GM18502 (cell line): ENCODE measurements at regions not wholly inside any gene's neighbourhood (a gene's known extent, or its start where the extent isn't known, plus 50 kb on each side); places are given as distances from the start of the nearest gene placed in this dataset.

ENCODE experiments used
- ATAC-seq: cut with Tn5 transposase; IDR thresholded peaks from one replicate; pipeline ENCODE4 v1.9.1; 2021; ENCODE audit warnings: mild to moderate bottlenecking; ENCODE audit not compliant: unreplicated experiment, poor library complexity

- no peak for ATAC-seq
Measured at GRCh38 chrX:39984191-39984956, 113.4 kb downstream of the BCOR start.

GRCh38 chrX:39985071-39985470, 112.7 kb downstream of the BCOR start:
- no peak for ATAC-seq

GRCh38 chrX:39985551-39985950, 112.2 kb downstream of the BCOR start:
- ATAC-seq, result no peak

GRCh38 chrX:39988496-39988895, 109.3 kb downstream of the BCOR start:
- no peak for ATAC-seq

DNA sequence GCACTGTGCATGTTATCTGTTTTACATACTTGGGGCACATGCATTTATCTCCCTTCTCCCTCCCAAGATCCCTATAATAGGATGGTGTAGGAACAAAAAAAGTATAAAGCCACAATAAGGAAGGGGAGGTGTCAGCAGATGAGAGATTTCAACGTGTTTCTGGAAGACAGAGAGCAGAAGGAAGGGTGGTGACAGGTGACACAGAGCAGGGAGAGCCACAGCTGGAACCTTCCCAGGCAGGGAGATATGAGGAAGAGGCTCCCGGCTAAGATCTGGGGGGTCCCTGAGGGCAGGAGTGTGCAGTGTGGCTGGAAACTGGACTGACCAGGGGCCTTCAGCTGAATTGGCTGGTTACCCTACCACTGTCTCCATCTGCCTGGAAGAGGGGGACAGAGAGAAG, 107.4 kb downstream of the BCOR start:
- ATAC-seq, result no peak

DNA sequence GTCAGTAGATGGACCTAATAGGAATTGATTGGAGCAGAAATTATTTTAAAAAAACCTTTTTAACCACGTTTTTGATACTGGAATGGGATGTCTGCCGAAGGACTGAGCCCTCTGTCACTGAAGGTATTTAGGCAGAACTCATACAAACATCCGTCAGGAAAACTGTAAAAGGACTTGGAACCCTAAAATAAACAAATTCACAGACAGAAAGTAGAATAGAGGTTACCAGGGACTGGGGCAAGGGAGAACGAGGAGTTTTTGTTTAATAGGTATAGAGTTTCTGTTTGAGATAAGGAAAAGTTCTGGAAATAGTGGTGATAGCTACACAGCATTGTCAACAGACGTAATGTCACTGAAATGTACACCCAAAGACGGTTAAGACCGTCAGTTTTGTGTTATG, 105.5 kb downstream of the BCOR start:
- ATAC-seq, result no peak

DNA sequence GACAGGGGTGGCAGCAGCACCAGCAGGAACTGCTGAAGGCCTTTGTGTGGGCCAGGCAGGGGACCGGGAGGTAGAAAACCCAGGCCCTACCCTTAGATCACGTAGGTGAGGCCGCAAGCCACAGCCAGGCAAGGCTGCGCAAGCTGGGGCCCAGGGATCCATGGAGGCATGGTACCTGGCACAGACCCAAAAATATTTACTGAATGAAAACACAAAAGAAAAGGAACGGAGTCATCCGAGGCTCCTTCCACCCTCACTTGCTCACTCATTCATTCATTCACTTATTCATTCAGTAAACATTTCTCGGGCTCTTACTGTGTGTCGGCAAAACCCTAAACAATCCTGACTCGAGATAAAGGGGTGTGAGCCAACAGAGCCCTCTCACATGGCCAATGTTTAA, 102.3 kb downstream of the BCOR start:
- ATAC-seq, result no peak

- ATAC-seq, result no peak
Measured at GRCh38 chrX:39996536-39996935, 101.2 kb downstream of the BCOR start.

DNA sequence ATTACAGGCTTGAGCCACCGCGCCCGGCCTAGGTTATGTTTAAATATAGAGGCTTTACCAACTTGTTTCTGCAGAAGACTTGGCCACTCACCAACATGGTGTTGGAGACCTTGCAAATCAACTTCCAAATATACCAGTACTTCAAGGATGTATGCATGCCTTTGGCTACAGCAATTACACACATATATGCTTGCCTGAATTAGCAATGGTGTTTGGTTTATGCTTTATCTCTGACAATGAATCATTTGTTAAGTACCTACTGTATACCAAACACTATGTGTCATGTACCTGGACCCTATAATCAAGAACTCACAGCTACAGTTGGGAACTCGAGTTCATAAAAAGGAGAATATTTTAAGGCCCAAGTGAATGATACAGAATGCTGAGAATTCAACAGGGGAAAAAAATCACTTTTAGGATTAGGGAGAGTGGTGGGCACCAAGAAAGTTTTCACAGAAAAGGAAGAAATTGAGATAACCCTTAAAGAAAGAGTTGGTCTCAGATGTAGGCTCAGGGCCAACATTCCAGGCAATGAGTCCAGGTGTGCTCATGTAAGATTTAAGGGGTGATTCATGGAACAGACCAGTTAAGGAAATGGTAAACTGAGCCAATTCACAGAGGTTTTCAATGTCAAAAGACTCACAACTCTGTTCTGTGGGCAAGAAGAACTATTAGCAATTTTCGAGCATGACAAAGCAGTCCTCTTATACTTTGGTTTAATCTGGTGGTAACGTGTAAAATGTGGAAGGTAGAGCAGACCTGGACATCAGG, 98.9 kb downstream of the BCOR start:
- no peak for ATAC-seq
